Breast epithelium (tissue), 4 donors: ENCODE measurements at regions not wholly inside any gene's neighbourhood (a gene's known extent, or its start where the extent isn't known, plus 50 kb on each side); places are given as distances from the start of the nearest gene placed in this dataset.

Source experiments
- DNase-seq, 2 donors: peaks; one replicate each; pipeline ENCODE4 v3.0.0-alpha.2; 2019; ENCODE audit warnings: low spot score in 2 of 2
- H3K27ac ChIP-seq, 2 donors: fragments of 200-600 bp; sonication (generic) in 1 of 2; one replicate each; pipeline ENCODE4 v1.5.1; 2016 to 2019; ENCODE audit warnings: mild to moderate bottlenecking in 1 of 2
- H3K27me3 ChIP-seq, 2 donors: fragments of 200-600 bp; sonication (generic) in 1 of 2; one replicate each; pipeline versions ENCODE4 v1.5.1 to v1.6.0; 2017 to 2019; ENCODE audit warnings: control low read depth in 1 of 2, mild to moderate bottlenecking in 1 of 2
- H3K36me3 ChIP-seq: fragments of 200-600 bp; one replicate; pipeline ENCODE4 v1.5.1; 2019
- H3K4me1 ChIP-seq, 2 donors: fragments of 200-600 bp; sonication (generic); one replicate each; pipeline ENCODE4 v1.5.1; 2016 to 2019; ENCODE audit warnings: control low read depth in 1 of 2
- H3K4me3 ChIP-seq, 3 donors: fragments of 200-600 bp; sonication (generic); 1 replicate in 2 of 3; 2 replicates in 1 of 3; pipeline ENCODE4 v1.5.1; 2016 to 2019; ENCODE audit warnings: mild to moderate bottlenecking in 3 of 3, moderate library complexity in 2 of 3
- H3K9me3 ChIP-seq, 2 donors: fragments of 200-600 bp; sonication (generic) in 1 of 2; one replicate each; pipeline ENCODE4 v1.5.1; 2016 to 2019; ENCODE audit warnings: control low read depth in 1 of 2
- POLR2A ChIP-seq: fragments of 450-650 bp; IDR thresholded peaks from one replicate; pipeline ENCODE4 v1.6.1; 2016; ENCODE audit warnings: antibody characterized with exemption, mild to moderate bottlenecking, moderate library complexity
- POLR2AphosphoS5 ChIP-seq, 3 donors: sonication (generic); formaldehyde crosslinking; IDR thresholded peaks; one replicate each; pipeline ENCODE4 v1.6.1; 2017; ENCODE audit warnings: antibody characterized with exemption in 3 of 3
- intact Hi-C: fragments of 100-400 bp; cut with DNase I; formaldehyde crosslinking; loops from one replicate; pipeline ENCODE4 v1.15.1; 2023; ENCODE audit warnings: low total_unique reads
- TF ChIP-seq, protein P1 (sequence below), 3 donors: fragments of 450-650 bp; IDR thresholded peaks; one replicate each; pipeline ENCODE4 v1.5.1; 2016 to 2017; ENCODE audit warnings: antibody characterized with exemption in 3 of 3, mild to moderate bottlenecking in 3 of 3, moderate library complexity in 3 of 3

- Histone ChIP-seq H3K36me3 (no peaks in the 10 kb centered on the region), H3K4me1 (no peaks in the 10 kb centered on the region), H3K27me3 (no peaks in the 10 kb centered on the region), H3K4me3 (no peak overlapping the region), H3K27ac (no peak overlapping the region), H3K9me3 (no peaks in the 10 kb centered on the region)
- TF ChIP-seq POLR2A (no peak), POLR2AphosphoS5 (IDR thresholded peaks at IDR 0.05) (no peak)
- TF ChIP-seq, protein P1, sequence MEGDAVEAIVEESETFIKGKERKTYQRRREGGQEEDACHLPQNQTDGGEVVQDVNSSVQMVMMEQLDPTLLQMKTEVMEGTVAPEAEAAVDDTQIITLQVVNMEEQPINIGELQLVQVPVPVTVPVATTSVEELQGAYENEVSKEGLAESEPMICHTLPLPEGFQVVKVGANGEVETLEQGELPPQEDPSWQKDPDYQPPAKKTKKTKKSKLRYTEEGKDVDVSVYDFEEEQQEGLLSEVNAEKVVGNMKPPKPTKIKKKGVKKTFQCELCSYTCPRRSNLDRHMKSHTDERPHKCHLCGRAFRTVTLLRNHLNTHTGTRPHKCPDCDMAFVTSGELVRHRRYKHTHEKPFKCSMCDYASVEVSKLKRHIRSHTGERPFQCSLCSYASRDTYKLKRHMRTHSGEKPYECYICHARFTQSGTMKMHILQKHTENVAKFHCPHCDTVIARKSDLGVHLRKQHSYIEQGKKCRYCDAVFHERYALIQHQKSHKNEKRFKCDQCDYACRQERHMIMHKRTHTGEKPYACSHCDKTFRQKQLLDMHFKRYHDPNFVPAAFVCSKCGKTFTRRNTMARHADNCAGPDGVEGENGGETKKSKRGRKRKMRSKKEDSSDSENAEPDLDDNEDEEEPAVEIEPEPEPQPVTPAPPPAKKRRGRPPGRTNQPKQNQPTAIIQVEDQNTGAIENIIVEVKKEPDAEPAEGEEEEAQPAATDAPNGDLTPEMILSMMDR (IDR thresholded peaks at IDR 0.05): no peak
- DNase-seq: no peak
- intact Hi-C loops: no loop called here
Observed at GRCh38 chr4:26080870-26081628, 167.0 kb downstream of the SMIM20 start.

- Histone ChIP-seq H3K9me3 (no peaks in the 10 kb centered on the region), H3K4me3 (no peak overlapping the region), H3K36me3 (no peaks in the 10 kb centered on the region), H3K27me3 (no peaks in the 10 kb centered on the region), H3K27ac (no peak overlapping the region), H3K4me1 (no peaks in the 10 kb centered on the region)
- no peak for DNase-seq
- TF ChIP-seq POLR2AphosphoS5 (IDR thresholded peaks at IDR 0.05): no peak
- TF ChIP-seq POLR2A: no peak
- TF ChIP-seq, protein P1 (IDR thresholded peaks at IDR 0.05): peak; percentile 54 to 62 (median 56)
- intact Hi-C loops: no loop called here
Observed at GRCh38 chr4:26081795-26082498, 167.9 kb downstream of the SMIM20 start.

DNA sequence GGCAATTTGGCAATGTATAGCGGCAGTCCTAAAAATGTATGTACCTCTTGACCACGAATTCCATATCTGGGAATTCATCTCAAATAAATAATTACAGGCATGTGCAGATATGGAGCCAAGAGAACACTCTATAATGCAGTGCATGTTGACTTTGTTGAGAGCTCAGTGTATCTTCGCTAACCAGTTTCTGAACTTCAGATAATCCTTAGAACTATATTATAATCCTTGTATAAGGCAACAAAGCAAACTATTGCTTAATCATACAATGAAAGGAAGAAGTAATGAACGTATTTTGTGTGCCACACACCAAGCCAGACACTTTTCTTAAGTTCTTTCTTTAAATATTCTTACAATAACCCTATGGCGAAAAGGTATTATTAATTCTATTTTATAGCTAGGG, 168.5 kb downstream of the SMIM20 start:
- Histone ChIP-seq H3K36me3 (no peaks in the 10 kb centered on the region), H3K9me3 (no peaks in the 10 kb centered on the region), H3K4me1 (no peaks in the 10 kb centered on the region), H3K4me3 (no peak overlapping the region), H3K27me3 (no peaks in the 10 kb centered on the region), H3K27ac (no peak overlapping the region)
- no peak for DNase-seq
- intact Hi-C loops: no loop called here
- TF ChIP-seq, protein P1 (IDR thresholded peaks at IDR 0.05): no peak
- TF ChIP-seq POLR2A: no peak
- TF ChIP-seq POLR2AphosphoS5 (IDR thresholded peaks at IDR 0.05): no peak

- DNase-seq: no peak
Observed at GRCh38 chr4:26083987-26084386, 170.0 kb downstream of the SMIM20 start.

More at GRCh38 chr4:26083987-26084386, 170.0 kb downstream of the SMIM20 start:
- Histone ChIP-seq H3K9me3 (no peaks in the 10 kb centered on the region), H3K27ac (no peak overlapping the region), H3K4me3 (no peak overlapping the region), H3K36me3 (no peaks in the 10 kb centered on the region), H3K27me3 (no peaks in the 10 kb centered on the region), H3K4me1 (peaks cover 0 to 4% of the 10 kb centered on the region in 2 donors)
- TF ChIP-seq POLR2AphosphoS5 (IDR thresholded peaks at IDR 0.05): peak in 1 of 3 donors; percentile 52
- TF ChIP-seq, protein P1 (IDR thresholded peaks at IDR 0.05): no peak
- intact Hi-C loops: no loop called here
